ENCODE measurements at regions not wholly inside any gene's neighbourhood (a gene's known extent, or its start where the extent isn't known, plus 50 kb on each side); places are given as distances from the start of the nearest gene placed in this dataset.
A peak's percentile ranks its signal among the peaks of the same experiment; 100 is the strongest.

DNA sequence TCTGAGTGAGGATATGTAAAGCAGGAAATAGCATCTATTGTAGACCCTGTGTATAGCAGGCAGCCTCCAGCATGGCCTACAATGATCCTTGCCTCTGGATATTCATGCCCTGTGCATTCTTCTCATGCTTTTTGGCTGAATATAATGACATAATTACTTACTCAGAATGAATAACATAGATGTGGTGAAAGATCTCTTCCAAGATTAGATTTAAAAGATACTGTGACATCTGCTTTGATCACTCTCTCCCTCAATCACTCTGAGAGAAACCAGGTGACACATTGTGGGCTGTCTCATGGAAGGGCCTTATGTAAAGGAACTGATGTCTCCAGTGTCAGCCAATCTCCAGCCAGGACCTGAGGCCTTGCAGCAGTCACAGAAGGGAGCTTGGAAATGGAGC, 376.7 kb downstream of the DNAH5 start:
- no peak for DNase-seq (ENCODE audit: low read depth, low spot score)

DNA sequence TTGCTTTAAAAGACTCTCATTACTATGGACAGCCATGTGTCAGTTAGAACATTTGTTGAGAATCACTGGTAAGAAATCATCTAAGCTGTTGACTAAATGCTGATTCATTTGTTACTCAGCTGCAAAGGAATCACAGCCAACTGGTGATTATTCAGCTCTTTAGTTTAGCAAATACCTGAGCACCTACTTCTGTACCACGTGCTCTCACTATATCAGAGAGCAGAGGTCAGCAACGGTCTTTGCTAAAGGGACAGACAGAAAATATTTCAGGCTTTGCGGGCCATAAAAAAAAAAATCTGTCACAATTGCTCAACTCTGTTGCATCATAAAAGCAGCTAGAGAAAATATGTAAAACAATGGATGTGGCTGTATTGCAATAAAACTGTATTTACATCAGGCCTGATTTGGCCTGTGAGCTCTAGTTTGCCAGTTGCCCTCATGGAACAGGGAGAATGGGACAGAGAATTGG, 377.6 kb downstream of the DNAH5 start:
- no peak for DNase-seq (ENCODE audit: low read depth, low spot score)

DNA sequence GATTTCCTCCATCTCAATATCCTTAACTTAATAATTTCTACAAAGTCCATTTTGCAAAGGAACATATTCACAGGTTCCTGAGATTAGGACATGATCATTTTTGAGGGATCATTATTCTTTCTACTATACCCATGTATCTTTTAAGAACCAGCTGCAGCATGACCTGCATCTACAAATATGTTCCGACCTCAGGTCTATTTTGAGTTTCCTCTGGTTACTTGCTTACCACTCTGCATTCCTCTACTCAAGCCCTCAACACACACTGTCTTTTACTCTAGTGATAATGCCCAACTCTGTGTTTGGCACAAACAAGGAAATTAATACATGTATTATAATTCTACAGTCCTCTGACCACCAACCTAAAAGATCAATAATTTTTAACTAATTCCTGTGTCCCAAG, 386.1 kb downstream of the DNAH5 start:
- no peak for DNase-seq (ENCODE audit: low read depth, low spot score)

DNA sequence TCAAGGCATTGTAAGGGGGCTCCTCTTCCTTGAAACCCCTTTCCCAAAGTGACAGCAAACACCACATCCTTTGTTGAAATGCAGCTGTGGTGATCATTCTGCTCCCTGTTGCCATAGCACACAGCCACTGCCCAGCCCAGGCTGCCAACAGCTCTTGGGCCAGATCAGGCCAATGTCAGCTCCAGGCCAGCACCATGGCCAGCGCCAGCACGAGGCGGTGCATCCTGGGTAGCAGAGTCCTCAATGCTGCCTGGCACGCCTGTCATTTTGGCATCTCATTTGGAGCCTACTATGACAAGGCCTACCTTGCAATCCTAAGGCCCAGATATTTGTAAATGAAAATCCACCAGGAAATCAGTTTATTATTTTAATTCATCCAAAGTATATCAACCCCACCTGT, 390.6 kb downstream of the DNAH5 start:
- DNase-seq (ENCODE audit: low read depth, low spot score) = peak; percentile 17

DNA sequence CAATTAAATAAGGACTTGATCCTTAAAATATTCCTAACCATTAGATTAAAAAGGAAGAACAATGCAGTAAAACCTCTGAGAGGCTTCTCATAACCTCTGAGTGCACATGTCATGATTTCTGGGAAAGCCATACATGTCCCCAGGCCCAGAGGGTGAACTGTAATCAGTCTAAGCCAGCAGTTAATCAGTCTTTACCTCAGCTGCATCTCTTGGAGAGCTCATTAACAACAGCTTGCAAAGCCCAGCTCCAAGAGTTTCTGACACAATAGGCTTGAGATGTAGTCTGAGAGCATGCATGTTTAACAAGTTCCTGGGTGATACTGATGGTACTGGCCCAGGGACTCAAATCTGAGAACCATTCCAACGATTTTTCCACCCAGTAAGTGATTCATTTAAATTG, 392.1 kb downstream of the DNAH5 start:
- DNase-seq (ENCODE audit: low read depth, low spot score) = no peak

DNA sequence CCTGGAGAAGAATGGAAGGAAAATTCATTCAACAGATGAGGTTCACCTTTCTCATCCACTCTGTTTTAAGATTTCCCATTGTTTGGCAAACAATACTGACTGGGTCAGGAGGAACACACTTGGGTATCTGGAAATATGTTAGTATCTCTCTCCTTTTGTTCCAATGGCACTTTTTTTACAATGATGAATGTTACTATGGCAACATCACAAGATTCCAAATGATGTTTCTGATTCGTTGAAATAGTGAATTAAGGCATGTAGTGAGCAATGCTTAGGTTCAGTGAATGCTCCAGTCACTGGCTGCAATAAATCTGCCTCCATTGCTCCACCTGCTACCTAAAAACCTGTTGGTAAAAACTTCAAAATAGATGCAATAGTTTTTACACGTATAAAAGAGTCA, 392.8 kb downstream of the DNAH5 start:
- no peak for DNase-seq (ENCODE audit: low read depth, low spot score)

DNA sequence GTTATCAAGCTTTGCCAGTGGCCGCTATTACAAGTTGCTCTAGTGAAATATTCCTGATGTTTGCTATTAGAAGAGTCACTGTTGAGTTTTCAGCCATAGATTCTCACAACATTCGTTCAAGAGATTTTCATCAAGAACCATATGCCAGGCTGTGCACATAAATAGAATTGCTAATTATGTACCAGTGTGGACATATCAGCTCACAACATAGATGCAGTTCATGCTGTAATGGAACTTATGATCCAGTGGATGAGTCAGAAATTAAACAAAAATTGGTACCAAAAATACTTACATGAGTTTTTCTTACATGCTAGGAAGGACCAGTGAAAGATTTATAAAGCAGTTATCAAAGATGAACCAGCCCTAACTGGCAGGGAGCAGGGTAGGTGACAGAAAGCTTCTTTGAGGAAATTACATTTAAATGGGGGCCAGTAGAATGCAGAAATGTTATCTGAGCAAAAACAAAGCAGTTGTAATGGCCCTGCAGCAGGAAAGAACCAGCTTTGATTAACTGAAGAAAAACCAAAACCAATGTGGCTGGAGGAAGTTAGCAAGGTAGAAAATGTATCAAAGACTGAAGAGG, 404.2 kb downstream of the DNAH5 start:
- DNase-seq (ENCODE audit: low read depth, low spot score) = no peak

DNA sequence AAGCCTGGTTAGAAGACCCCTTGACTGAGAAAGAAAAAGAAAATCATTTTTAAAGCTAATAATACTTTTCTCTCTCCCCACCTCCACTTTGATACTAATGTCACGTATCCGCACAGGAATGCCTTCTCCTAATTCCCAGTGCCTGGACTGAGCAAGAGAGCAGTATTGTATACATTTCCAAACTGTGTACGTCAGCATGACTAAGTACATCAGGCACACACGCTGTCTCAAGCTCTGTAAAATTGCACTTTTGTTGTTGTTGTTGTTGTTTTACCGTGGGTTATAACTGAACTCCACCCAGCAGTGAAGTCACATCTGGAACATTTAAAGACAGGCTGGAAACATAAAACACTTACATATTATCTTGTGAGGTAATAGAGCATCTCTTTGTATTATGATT, 407.6 kb downstream of the DNAH5 start:
- DNase-seq (ENCODE audit: low read depth, low spot score) = no peak

DNA sequence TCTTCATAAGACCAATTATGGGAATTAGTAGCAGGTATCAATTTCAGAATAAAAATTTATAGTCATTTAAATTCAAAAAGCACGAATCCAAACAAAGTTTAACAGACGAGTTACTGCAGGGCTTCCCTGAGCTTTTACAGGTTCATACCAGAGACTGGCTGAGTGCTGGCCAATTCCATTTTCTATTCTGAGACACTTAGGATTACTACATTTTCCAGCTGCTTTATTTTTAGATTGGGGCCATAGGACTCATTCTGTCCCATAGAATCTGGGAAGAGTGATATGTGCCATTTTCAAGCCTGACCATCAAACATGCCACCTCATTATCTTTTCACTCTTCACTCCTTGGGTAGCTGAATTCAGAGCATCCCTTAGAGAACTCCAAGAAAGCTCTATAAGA, 410.7 kb downstream of the DNAH5 start:
- DNase-seq (ENCODE audit: low read depth, low spot score) = no peak

DNA sequence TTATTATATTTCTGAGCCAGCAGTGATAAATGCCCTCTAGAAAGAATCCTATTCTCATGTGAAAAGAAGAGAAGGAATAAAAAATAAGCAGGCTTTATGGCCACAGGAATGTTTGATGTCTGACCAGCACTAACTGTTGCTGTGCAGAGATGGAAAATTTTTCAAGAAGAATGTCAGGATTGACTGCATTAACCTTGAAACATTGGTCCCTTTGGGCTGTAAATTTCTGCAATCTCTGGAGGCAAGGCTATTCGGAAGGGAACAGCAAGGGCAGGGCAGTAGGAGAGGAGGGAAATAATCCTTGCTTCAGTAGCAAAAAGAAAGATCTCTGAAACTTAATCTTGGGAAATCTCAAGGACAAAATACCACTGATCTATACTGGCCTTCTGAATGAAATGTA, 415.2 kb downstream of the DNAH5 start:
- no peak for DNase-seq (ENCODE audit: low read depth, low spot score)

DNA sequence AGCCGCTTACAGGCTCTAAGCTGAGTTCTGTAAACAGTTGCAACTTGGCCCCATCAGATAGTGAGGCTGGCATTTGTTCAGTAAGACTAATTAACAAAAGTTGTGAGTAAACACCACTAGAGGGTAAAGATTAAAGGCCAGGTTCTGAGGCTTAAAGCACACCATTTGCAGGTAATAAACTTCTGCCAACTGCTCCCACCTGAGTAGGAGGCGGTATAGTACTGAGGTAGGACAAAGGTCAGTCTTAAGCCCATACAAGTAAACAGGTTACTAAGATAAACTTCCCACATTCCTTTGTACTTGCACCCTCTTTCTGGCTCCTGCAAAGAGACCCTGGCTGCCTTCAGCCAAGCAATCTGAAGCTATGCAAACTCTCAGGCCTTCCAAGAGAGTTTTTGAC, 419.6 kb downstream of the DNAH5 start:
- no peak for DNase-seq (ENCODE audit: low read depth, low spot score)

DNA sequence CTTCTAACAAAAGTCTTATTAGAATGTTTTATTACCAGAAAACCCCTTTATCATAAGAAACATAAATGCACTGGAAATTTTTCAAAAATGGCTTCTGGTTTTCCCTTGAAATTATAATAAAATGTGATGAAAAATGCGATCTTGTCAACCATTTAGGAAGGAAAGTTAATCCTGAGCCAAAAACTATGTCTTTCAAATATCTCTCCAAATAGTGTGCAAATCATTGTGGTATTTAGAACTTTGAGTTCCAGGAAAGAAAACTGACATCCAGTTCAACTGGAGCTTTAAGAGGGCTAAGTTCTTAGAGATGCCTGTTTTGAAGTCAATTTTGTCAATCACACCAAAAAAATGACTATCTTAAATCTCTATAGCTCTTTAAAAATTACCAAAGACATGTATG, 425.4 kb downstream of the DNAH5 start:
- no peak for DNase-seq (ENCODE audit: low read depth, low spot score)

DNA sequence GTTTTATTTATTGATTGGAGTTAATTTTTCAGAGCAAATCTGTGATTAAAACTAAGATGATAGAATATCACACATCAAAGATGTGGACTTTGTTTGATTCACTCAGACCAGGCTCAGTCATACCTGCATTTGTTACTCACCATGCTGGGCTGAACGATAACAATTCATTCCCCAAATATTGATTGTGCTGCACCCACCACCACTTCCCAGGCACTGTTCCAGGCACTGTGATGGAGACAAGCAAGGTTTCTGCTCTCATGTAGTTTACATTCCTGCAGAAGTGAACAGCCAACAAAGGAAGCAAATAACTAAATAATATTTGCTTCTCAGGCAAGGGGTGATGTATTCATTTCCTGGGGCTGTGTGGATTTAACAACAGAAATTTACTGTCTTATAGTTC, 428.3 kb downstream of the DNAH5 start:
- no peak for DNase-seq (ENCODE audit: low read depth, low spot score)

DNA sequence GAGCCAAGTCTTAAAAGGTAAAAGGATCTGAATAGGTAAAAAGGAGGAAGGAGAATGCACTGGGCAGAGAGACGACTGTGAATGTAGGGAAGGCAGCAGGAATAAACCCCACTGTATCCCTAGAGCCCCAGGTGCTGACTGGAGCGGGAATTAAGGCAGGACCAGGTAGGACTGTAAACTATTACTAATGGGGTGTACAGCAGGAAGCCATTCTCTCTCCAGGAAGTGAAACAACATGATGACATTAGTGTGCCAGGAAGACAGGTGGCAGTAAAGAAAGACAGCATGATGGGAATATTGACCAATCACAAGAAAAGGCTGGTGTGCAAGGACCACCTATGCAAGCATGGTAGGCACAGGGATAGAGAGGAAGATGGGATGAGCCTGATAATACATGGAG, 433.0 kb downstream of the DNAH5 start:
- DNase-seq (ENCODE audit: low read depth, low spot score) = no peak

DNA sequence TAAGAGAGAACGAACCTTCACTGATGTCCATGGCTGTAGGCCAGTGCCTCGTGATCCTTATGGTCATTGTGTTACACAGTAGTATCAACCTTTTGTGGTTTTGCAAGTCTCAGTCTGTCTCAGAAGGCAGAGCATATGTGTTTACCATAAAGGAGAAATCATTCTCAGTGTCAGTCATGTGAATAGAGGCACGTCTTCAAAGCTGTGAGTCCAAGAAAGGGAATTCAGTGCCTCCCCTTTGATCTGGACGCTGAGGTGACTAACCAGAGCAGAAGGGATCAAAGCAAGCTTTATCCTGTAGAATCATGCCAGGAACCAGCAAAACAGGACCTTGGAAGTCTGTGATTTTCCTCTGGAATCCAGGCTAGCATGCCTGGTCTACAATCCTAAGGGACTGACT, 433.9 kb downstream of the DNAH5 start:
- no peak for DNase-seq (ENCODE audit: low read depth, low spot score)

DNA sequence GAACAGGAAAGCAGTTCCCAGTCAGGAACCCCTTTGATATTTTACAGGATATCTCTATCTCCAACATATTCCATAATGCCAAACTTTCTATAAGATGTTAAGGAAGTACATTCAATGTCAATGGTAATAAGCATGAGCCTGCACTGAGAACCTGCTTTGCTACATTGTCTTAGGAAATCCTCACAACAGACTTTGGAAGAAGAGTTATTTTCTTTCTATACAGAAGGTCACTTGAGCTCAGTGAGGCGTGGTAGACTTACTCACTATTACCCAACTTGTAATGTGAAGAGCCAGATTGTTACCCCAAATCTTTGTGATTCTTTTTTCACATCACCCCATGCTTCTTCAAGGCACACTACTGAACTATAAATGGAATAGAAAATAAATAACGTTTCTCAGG, 435.9 kb downstream of the DNAH5 start:
- DNase-seq (ENCODE audit: low read depth, low spot score) = no peak

DNA sequence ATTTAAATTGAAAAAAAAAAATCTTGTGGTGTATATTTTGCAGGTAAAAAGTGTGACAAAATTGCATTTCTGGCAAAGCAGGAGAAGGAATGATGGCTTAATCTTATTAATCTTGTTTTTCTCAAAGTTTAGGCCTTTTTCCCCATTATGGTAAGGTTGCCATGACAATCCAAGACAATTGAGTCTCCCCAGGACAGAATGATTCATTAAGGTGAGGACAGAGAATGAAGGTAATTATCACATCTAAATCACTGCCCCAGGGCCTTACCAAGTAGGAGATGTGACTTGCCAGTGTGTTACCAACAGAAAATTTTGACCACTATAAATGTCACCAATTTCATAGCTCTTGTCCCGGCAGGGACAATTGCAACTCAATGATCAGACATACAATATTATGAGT, 439.2 kb downstream of the DNAH5 start:
- no peak for DNase-seq (ENCODE audit: low read depth, low spot score)

DNA sequence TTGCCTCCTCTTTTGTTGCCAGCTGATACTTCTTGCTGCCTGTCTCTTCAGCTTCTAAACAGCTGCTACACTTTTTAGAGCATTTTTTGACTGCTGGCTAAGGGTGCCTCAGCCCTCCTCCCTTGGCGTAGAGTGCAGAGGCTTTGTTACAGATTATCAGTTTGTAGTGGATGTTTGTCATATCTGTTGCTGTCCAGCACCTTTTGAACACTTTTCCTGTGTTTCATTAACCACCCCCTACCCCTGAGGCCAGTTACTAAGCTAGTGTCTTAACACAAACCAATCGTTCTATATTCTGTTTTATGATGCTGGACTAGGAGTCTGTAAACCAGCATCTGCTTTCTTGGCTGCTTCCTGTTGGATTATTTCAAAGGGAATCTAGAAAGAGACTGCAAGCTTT, 441.5 kb downstream of the DNAH5 start:
- no peak for DNase-seq (ENCODE audit: low read depth, low spot score)

DNA sequence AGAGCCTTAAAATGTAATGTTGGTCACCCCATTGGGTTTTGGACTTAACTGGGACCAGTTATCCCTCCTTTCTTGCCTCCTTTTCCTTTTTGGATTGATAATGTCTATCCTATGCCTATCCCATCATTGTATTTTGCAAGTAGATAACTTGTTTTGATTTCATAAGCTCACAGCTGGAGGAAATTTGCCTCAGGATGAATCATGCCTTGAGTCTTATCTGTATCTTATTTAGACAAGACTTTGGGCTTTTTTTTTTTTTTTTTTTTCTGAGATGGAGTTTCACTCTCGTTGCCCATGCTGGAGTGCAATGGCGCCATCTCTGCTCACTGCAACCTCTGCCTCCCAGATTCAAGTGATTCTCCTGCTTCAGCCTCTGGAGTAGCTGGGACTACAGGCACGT, 443.3 kb downstream of the DNAH5 start:
- DNase-seq (ENCODE audit: low read depth, low spot score) = no peak

DNA sequence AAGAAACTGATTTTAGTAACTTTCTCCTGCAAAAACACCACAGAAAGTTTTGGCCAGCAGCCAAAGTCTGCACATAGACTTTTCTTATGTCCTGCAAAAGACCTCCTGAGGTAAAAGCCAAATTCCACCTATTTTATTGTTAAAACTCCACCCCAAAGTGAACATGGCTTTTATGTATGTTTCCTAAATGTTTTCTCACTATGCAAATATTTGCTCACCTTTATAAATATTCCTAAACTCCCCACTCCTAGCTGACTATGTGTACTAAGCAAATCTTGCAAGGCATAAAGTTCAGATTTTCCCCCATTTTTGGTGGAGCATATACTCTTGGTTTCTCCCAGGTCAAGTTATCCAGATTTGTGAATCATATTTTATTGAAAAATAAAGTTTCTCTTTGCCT, 446.2 kb downstream of the DNAH5 start:
- DNase-seq (ENCODE audit: low read depth, low spot score) = no peak

DNA sequence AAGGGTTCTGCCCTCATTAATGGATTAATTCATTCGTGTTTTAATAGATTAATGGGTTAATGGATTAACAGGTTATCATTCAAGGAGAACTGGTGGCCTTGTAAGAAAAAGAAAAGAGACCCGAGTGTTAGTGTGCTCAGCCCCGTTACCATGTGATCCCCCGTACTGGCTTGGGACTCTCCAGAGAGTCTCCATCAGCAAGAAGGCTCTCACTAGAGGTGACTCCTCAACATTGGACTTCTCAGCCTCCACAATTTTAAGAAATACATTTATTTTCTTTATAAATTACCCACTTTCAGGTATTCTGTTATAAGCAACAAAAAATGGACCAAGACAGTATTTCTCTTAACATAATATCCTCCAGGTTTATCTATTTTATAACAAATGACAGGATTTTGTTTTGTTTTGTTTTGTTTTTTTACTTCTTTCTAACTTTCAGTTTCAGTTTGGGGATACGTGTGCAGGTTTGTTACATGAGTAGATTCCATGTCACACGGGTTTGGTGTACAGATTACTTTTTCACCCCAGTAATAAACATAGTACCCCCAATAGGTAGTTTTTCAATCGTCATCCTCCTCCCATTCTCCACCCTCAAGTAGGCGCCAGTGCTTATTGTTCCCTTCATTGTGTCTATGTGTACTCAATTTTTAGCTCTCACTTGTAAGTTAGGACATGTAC, 456.1 kb downstream of the DNAH5 start:
- DNase-seq (ENCODE audit: low read depth, low spot score) = no peak

DNA sequence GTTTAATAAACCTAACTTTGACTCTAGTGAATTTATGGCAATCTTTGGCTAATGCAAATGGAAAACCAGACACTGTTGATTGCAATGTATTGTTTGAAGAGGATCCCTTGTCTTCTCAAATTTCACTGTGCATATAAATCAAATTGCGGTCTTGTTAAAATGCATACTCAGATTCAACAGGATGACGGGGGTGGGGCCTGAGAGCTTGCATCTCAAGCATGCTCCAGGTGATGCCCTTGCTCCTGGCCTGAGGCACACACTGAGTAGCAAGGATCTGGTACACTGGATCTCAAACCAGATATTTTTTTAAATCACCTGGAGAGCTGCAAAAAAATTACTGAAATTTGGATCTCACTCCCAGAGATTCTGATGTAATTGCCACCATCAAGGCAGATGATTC, 463.7 kb downstream of the DNAH5 start:
- DNase-seq (ENCODE audit: low read depth, low spot score) = no peak

DNA sequence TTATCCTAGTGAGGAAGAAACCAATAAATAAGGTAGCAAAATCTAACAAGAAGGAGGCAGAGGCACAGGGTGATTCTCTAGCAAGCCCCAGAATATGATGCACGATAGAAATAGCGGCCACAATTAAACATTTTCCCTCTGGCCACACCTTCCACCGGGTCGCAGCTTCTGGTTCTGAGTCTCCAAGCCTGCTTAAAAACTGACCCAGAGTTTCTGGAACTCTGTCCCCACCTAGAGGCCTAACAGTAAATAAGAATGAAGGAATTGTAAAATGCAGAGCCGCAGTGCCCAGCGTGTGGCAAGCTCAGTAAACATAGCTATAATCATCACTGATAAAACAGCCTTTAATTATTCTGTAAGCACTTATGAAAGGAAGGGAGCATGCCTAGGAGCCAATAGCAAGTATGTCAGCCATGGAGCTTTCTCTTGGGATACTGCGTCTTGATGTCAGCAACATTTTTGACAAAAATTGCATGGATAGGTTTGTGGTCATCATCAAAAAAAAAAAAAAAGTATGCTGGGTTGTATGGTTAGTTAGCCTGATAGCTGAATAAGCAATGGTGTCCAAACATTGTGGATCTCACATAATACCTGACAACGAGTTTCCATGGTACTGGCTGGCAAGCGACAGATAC, 465.5 kb downstream of the DNAH5 start:
- DNase-seq (ENCODE audit: low read depth, low spot score) = peak; percentile 31
